Stomach (tissue), 8 donors: ENCODE measurements at regions not wholly inside any gene's neighbourhood (a gene's known extent, or its start where the extent isn't known, plus 50 kb on each side); places are given as distances from the start of the nearest gene placed in this dataset.

Experiments used
- DNase-seq, 2 donors: peaks; one replicate each; pipeline versions ENCODE4 v3.0.0 to v3.0.0-alpha.2; 2013 to 2019
- H3K27ac ChIP-seq, 5 donors: fragments of 200-600 bp in 4 of 5; sonication (generic) in 4 of 5; one replicate each; pipeline ENCODE4 v1.5.1; 2013 to 2019; ENCODE audit warnings: mild to moderate bottlenecking in 1 of 5, moderate library complexity in 1 of 5
- H3K27me3 ChIP-seq, 3 donors: fragments of 200-600 bp; sonication (generic); one replicate each; pipeline ENCODE4 v1.5.1; 2017 to 2019; ENCODE audit warnings: mixed run types in 1 of 3
- H3K36me3 ChIP-seq, 4 donors: fragments of 200-600 bp; sonication (generic); 1 replicate in 3 of 4; 2 replicates in 1 of 4; pipeline ENCODE4 v1.5.1; 2016 to 2019
- H3K4me1 ChIP-seq, 4 donors: fragments of 200-600 bp; sonication (generic); one replicate each; pipeline ENCODE4 v1.5.1; 2016 to 2019
- H3K4me3 ChIP-seq, 4 donors: fragments of 200-600 bp; sonication (generic) in 3 of 4; one replicate each; pipeline ENCODE4 v1.5.1; 2016 to 2019; ENCODE audit warnings: mild to moderate bottlenecking in 1 of 4
- H3K9me3 ChIP-seq, 4 donors: fragments of 200-600 bp; sonication (generic); one replicate each; pipeline ENCODE4 v1.5.1; 2016 to 2019
- CTCF ChIP-seq, 7 experiments: fragments of 450-650 bp in 4 of 7; fragments of 200-600 bp in 3 of 7; sonication (generic) in 3 of 7; IDR thresholded peaks; one replicate each; pipeline ENCODE4 v1.5.1; 2016 to 2019; ENCODE audit warnings: antibody characterized with exemption in 7 of 7, control low read depth in 2 of 7, mild to moderate bottlenecking in 1 of 7
- EP300 ChIP-seq: sonication (generic); formaldehyde crosslinking; IDR thresholded peaks from one replicate; pipeline ENCODE4 v1.6.1; 2017; ENCODE audit warnings: antibody characterized with exemption
- POLR2A ChIP-seq, 4 donors: fragments of 450-650 bp; IDR thresholded peaks; one replicate each; pipeline ENCODE4 v1.6.1; 2016; ENCODE audit warnings: antibody characterized with exemption in 4 of 4, control low read depth in 2 of 4, mild to moderate bottlenecking in 1 of 4, moderate library complexity in 1 of 4
- POLR2AphosphoS5 ChIP-seq, 3 donors: sonication (generic); formaldehyde crosslinking; IDR thresholded peaks; one replicate each; pipeline ENCODE4 v1.6.1; 2016; ENCODE audit warnings: antibody characterized with exemption in 3 of 3
- WGBS, 5 donors: extraction: QIAGEN DNeasy Blood & Tissue Kit in 3 of 5; methylation state at CpG; one replicate each; pipeline versions ENCODE4 v1.1.5 to v1.1.7; 2013 to 2018; 5-methylcytosine and 5-hydroxymethylcytosine counted together
- intact Hi-C: fragments of 100-400 bp; cut with DNase I; formaldehyde crosslinking; loops from one replicate; pipeline ENCODE4 v1.15.1; 2023; ENCODE audit warnings: low total_unique reads
- donor health status: healthy with polysubstance abuse.
- donor health status: Bipolar disorder and iron deficiency.
- donor health status: healthy.

- Histone ChIP-seq H3K9me3 (no peaks in the 10 kb centered on the region), H3K27me3 (no peaks in the 10 kb centered on the region), H3K4me3 (no peak overlapping the region), H3K36me3 (no peaks in the 10 kb centered on the region), H3K27ac (no peak overlapping the region), H3K4me1 (no peaks in the 10 kb centered on the region)
- intact Hi-C loops = no loop called here
- DNase-seq = no peak
- TF ChIP-seq EP300 (no peak), POLR2A (IDR thresholded peaks at IDR 0.05) (no peak), POLR2AphosphoS5 (IDR thresholded peaks at IDR 0.05) (no peak), CTCF (IDR thresholded peaks at IDR 0.05) (no peak)
- WGBS, 5 donors = 71 to 83% (median 80%) methylated on average over 11 of the region's 11 CpGs
Observed at GRCh38 chr18:40313030-40313642, 1641.9 kb upstream of the PIK3C3 start.

- Histone ChIP-seq H3K27ac (no peak overlapping the region), H3K27me3 (no peaks in the 10 kb centered on the region), H3K9me3 (peaks cover 0 to 22% (median 11%) of the 10 kb centered on the region in 4 donors), H3K4me1 (no peaks in the 10 kb centered on the region), H3K4me3 (no peak overlapping the region), H3K36me3 (no peaks in the 10 kb centered on the region)
- intact Hi-C loops = no loop called here
- DNase-seq = no peak
- WGBS, 5 donors = 88 to 97% (median 94%) methylated on average over 3 of the region's 3 CpGs
- TF ChIP-seq CTCF (IDR thresholded peaks at IDR 0.05) (no peak), POLR2A (IDR thresholded peaks at IDR 0.05) (no peak), EP300 (no peak), POLR2AphosphoS5 (IDR thresholded peaks at IDR 0.05) (no peak)
Observed at GRCh38 chr18:40307627-40308026, 1647.4 kb upstream of the PIK3C3 start.

- no peak for DNase-seq
- 54 to 81% (median 78%) methylated on average over 1 of the region's 1 CpG for WGBS, 5 donors
- TF ChIP-seq POLR2A (IDR thresholded peaks at IDR 0.05) (no peak), CTCF (IDR thresholded peaks at IDR 0.05) (no peak), EP300 (no peak), POLR2AphosphoS5 (IDR thresholded peaks at IDR 0.05) (no peak)
- Histone ChIP-seq H3K36me3 (no peaks in the 10 kb centered on the region), H3K27ac (no peak overlapping the region), H3K9me3 (no peaks in the 10 kb centered on the region), H3K4me1 (no peaks in the 10 kb centered on the region), H3K27me3 (no peaks in the 10 kb centered on the region), H3K4me3 (no peak overlapping the region)
- intact Hi-C loops = no loop called here
Observed at GRCh38 chr18:40296717-40297413, 1658.2 kb upstream of the PIK3C3 start.

- Histone ChIP-seq H3K27me3 (no peaks in the 10 kb centered on the region), H3K4me3 (no peak overlapping the region), H3K4me1 (no peaks in the 10 kb centered on the region), H3K9me3 (no peaks in the 10 kb centered on the region), H3K27ac (no peak overlapping the region), H3K36me3 (no peaks in the 10 kb centered on the region)
- DNase-seq = peak in 1 of 2 donors; percentile 20
- 28 to 36% (median 29%) methylated on average over 3 of the region's 3 CpGs for WGBS, 5 donors
- TF ChIP-seq POLR2A (IDR thresholded peaks at IDR 0.05) (no peak), CTCF (IDR thresholded peaks at IDR 0.05) (no peak), POLR2AphosphoS5 (IDR thresholded peaks at IDR 0.05) (no peak), EP300 (no peak)
- intact Hi-C loops = no loop called here
Observed at GRCh38 chr18:40292985-40293710, 1661.9 kb upstream of the PIK3C3 start.
